GM21526 (cell line): ENCODE measurements at regions not wholly inside any gene's neighbourhood (a gene's known extent, or its start where the extent isn't known, plus 50 kb on each side); places are given as distances from the start of the nearest gene placed in this dataset.

ENCODE experiments used
- ATAC-seq: cut with Tn5 transposase; IDR thresholded peaks from one replicate; pipeline ENCODE4 v1.9.1; 2021; ENCODE audit warnings: moderate library complexity; ENCODE audit not compliant: unreplicated experiment, low FRiP score

DNA sequence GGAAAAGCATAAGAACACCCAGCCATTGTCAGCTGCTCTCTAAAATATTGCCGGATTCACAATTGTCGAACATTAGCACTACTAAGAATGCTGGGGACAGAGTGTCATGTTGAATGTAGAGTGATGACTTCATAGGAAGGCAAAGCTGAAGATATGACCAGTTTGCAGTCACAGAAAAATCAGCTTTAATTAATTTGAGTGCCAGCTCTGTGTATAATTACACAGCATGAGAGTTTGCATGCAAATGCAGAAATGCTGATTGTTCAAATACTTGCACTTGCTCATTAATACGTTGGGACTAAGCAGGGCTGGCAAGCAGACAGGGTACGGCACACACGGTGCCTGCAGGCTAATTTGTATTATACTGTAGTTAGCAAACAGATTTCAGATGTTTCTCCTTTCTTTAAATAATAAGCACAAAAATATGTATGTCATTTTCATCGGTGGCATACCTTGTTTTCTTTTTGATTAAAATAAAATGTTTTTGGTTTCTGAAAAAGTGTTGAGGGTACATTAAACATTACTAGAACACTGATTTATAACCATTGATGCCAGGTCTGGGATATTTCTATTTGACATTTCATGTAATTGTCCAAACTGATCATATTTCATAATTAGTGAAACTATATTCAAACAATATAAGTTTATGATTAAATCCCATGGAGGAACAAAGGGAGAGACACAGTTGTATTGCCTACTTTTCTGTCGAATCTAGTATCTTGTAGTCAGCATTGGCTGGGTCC, 99.8 kb upstream of the ADGRL2 start:
- no peak for ATAC-seq

DNA sequence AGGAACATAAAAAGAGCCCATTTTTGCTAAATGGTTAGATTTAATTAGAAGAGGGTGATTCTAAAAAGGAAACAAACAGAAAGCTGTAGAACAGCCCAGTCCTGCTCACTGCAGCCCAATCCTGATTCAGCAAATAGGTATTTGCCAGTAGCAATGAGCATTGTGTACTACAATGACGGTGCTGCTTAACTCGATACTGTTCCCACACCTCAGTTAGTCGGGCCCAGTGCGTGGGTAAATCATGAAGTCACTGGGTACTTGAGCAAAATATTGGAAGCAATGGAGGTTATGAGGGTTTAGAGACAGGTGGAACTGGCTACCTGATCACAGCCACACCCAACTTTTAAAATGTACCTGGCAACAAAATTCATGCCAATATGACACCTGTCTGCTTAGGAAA, 101.5 kb upstream of the ADGRL2 start:
- ATAC-seq, result no peak

DNA sequence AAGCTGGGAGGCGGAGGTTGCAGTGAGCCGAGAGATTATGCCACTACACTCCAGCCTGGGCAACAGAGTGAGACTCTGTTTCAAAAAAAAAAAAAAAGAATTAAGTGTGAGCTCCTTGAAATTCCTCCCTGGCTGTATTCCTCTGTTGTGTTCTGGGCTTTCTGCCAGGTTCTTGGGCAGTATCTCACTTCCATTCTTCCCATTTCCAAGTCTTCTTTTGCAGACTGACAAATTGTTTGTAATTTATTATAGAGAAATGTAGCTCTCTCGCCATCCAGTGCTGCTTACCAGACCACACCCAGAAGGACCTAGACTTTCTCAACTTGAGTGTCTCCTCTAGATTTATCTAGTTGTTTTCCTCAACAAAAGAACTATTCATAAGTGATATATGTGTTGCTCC, 105.0 kb upstream of the ADGRL2 start:
- no peak for ATAC-seq

DNA sequence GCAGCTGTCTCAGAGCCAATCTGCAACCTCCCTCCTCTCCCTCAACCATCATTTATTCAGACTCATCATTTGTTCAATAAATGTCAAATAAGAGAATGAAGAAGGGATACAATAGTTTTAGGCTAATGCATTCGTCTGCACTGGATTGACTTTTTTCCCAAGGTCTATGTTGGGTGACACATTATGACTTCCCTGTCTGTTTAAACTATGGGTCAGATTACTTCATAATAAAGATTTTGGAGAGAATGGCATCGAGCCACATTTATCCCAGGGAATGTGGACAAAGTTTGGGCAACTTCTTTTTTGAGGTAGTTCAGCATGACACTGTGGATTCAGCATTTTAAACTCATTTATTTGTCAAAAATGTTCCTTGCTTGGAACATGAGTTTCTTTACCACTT, 107.4 kb upstream of the ADGRL2 start:
- no peak for ATAC-seq

DNA sequence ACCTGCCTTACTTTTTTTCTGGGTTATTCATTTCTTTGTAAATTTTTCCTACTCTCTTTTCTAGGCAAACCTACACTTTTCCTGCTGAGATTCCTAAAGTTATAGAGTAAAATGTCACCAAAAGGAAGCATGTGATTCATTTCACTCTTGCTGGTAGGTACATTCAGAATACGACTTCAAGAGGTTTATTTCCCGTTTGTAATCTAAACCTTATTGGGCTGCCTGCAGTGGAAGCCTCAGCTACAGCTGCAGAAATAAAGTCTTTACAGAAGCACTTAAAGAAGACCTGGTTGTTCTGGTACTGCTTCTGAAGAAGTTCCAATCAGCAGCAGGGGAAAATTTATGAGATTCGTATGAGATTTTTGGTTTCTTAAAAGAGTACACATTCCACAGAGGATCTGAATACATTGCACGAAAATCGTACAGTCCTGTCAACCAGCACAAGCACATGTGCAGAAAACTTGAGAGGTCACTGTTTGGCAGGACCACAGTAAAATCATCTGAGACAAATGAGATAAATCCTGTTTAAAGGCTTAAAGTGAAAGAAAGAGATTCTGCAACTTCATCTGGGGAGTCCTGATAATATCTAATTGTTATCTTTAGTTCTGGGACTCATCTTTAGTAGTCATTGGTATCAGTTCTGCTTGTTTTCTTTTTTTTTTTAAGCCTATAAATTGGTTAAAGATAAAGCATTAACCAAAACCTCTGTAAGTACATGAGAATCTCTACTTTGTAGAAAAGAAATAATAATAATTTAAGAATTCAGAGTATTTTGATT, 109.9 kb upstream of the ADGRL2 start:
- no peak for ATAC-seq

DNA sequence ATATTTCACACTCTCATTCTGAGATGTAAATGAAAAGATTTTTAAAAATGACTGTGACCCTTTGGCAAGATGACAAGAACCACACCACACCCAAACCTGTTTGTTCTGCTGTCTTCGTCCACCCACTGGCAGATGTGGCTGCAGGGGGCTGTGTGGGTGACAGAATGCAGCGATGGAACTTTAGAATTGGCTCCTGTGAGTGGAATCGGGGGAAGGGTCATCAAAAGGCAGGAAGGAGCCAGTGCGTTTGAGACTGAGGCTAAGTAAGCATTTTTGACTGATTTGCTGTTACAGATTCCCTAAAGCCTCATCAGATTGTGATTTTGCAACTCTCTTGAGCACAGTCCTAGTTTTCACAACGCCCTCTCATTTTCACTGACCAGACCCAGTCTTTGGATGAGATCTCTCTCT, 111.2 kb upstream of the ADGRL2 start:
- ATAC-seq, result no peak

DNA sequence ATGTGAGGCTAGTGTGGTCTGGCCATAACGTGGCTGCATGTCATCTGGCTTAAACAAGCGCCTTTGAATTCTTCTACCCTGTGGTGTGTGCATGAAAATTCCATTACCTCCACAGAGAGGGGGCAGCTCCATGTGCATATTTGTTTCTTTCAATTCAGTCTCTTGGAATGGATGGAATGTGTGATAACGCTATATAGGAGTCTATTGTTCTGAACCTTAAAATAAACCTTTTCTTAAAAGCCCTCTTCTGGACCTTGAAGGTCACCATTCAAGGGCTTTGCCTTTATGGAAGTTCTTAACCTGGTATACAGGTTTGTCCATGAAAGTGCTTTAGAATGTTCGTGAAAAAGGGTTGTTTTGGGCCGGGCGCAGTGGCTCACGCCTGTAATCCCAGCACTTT, 118.2 kb upstream of the ADGRL2 start:
- no peak for ATAC-seq

DNA sequence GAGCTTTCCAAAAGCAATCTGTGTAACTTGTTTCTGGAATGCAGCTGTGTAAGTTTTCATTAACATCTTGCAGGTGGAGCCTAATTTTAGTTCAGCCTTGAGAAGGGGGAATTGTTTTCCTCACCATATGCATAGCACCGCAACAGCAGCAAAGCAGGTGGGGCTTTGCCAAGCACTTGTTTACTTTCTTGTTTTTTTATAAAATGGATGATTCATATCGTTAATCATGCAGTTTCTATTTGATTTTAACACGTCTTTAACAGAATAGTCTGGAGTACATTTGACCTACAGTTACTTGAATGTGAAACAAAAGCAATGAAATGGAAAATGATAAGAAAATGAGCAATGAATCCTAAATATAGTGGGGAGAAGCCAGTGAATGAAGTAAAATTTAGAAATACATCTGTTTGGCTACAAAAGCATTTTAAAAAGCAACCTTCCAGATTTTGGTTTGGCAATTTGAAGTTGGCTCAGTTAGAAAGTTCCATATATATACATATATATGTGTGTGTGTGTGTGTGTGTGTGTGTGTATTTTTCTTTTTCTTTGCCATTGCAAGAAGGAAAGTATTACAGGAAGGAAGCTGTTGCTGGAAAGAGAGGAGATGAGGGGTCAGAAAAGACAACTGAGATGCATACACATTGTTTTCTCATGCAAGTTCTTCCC, 119.0 kb upstream of the ADGRL2 start:
- ATAC-seq, result no peak

DNA sequence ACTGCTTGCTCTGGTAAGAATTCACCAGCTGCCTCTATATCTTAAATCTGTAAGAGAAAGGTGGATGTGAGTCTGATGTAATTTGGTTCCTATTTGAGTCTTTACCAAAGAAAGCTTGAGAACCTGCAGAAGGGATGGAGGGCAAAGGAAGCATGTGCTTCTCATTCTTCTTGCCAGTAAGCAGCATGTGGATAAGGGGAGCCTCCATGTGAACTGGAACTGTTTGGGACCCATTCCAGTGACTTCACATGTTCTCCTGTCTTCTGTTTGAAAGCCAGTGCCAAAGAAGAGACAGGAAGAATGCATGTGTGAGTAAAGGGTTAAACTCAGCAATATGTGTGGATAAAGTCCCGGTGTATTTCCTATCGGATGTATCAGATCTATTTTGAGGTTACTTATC, 119.6 kb upstream of the ADGRL2 start:
- no peak for ATAC-seq

DNA sequence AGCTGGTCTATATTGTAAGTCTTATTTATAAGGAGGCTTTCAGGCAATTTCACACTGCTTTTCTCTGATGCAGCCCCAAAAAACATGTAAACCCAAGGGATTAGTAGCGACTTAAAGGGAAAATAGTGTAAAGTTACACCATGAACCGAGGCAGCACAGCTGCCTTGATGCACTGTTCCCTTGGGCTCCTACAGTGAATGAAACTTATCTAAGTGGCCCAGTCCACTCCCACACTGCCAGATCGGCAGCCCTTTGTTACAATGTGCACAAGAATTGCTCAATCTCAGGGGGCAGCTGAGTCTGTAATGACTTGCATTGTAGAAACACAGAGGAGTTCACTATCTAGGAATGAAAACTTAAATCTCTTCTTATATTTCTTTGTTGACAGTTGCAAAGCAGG, 120.8 kb upstream of the ADGRL2 start:
- no peak for ATAC-seq

DNA sequence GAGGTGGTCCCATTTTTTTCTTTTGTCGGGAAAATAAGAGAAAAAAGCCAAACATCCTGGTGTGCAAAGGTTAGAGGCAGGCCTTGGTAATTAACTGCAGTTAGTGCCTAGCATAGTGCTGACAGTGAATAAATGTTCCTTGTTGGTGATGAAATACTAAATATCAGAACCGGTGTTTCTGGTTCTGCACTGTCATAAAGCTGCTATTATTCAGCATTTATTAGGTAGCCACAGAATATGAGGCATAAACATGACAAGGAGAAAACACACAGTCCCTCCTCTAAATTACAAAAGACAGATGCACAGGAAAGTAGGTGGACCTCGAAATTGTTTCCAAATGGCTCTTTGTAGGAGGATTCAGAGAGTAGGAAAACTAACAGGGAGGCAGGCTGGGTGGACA, 122.0 kb upstream of the ADGRL2 start:
- ATAC-seq, result no peak

DNA sequence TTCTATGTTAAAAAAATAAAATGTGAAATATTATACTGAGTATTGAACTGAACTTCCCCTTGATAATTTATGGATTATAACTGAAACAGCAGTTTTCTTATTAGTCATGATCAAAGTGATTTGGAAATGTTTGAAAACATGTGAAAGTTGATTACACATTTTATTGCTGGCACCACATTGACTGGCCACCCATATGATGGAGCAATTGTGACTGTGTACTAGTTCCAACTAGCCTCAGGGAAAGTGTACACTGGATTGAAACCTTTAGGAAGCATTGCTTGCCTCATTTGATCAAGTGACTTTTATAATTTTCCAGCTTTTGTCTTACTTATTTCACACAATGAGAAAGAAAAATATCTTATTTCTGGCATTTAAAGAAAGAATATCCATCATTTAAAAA, 128.0 kb upstream of the ADGRL2 start:
- ATAC-seq, result no peak

DNA sequence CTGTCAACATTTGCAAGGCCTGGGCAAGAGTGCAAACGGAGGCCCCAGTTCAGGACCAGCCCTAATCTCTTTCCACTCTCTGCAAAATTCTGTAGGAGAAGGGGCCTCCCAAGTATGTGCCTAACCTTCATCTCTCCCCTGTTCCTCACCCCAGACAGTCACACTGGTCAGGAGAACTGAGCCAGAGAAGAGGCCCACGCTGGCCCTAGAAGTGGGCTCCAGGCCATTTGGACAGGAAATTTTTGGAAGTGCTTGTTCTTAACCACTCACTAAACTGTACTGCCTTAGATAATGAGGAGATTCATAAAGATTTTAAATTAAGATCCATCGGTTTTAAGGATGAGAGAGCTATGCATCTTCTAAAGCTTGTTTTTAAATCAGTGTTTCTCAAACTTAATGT, 129.7 kb upstream of the ADGRL2 start:
- ATAC-seq, result no peak

DNA sequence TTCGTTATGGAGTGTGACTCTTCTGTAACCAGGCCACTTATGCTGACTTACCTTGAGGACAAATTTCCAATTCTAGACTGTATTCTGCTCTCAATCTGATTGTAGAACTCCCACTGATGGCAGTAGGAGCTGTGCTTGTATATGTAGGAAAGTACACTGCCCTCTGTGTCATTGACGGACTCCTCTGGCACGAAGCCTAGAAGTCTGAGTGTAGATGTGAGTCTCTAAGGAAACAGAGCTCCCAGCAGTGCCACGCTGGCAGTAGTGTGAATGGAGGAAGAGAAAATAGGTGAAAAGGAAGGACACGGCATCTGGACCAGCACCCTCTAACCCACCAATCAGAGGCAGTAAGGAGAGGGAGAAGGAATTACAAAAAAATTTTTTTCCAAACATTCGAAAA, 130.4 kb upstream of the ADGRL2 start:
- ATAC-seq, result no peak

DNA sequence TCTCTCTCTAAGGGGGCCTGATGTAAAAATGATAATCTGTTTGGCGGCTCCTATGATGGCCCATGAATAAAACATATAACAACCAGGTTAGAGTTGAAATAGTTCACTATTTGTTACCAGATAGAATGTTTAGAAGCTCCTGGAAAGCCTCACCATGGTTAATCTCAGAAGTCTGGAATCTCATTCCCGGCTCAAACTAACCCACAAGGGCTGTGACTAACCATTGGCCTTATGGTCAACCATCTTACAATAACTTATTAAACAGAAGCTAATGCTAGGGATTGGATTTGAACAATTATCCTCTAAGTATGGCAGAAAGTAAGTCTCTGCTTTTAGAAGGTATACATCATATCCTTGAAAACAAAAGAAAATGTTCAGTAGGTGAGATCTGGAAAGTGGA, 134.1 kb upstream of the ADGRL2 start:
- no peak for ATAC-seq

DNA sequence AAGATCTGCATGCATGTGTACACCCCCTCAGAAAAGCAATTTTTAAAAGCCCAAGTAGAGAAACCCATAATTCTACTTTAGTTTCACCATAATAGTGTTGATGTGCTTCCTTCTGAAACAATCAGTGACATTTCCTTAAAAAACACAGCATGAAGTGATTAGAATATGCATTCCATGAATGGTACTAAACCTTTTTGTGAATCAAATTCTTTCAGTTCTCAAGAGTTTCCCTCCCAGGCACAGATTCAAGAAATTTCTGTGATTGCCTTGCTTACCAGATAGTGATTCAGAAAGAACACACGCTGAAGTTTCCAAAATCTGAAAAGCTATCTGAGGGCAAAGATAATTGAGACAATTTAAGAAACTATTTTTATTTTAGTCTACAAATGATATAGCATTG, 136.4 kb upstream of the ADGRL2 start:
- ATAC-seq, result no peak

DNA sequence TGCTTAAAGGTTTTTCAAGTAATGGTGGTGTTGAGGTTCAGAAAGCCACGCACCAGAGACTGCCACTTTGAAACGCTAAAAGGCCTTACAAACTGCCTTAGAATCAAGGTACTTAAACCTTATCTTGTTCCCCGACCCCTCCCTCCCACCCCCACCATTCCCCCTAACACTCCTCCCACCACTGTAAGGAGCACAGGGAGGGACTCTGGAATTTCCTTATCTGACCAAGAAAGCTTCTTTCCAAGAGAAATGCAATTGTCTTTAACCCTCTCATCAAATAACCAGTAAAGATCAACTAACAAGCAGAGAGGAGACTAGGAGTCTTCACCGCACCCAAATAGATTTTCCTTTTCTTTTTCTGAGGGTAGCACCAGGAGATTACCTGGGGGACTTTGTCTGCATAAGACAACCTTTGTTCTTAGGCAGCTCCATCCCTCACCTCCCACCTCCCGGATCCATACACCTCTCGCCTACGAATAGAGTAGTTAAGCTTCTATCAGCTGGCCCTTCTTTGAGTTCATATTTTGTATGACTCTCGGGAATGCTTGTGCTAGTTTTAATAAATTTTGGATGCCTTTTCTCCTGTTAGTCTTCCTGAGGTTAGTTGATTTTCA, 137.7 kb upstream of the ADGRL2 start:
- ATAC-seq, result no peak

DNA sequence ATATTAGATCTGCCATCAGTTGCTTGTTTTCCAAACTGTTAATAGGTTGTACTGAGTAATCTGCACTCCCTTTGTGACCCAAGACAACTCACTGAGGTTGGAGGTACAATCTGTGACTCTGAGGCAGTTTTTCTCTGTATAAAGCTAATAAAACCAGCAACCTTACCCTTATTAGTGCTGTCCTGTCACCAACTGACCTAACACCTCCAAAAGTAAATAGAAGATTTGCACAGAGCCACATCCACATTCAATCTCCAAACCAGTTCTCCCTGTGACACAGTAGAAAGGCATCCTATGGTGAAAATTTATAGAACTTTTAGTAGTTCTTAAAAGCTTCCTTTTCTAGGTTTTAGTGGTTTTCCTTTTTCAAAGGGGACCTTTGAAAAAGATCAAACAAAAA, 140.4 kb upstream of the ADGRL2 start:
- ATAC-seq, result no peak

DNA sequence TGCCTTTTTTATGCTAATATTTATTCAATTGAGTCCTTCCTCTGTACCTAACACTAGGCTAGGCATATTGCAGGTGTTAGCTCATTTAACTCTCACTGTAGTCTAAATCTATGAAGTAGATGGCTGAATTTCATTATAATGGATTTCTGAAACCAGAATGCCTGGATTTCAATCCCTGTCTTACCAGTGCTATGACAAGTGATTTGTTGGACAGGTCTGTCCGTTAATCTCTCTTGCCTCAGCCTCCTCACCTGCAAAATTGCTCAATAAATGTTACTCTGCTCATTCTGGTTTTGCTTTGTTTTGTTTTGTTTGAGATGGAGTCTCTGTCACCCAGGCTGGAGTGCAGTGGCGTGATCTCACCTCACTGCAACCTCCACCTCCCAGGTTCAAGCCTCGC, 146.1 kb upstream of the ADGRL2 start:
- no peak for ATAC-seq

DNA sequence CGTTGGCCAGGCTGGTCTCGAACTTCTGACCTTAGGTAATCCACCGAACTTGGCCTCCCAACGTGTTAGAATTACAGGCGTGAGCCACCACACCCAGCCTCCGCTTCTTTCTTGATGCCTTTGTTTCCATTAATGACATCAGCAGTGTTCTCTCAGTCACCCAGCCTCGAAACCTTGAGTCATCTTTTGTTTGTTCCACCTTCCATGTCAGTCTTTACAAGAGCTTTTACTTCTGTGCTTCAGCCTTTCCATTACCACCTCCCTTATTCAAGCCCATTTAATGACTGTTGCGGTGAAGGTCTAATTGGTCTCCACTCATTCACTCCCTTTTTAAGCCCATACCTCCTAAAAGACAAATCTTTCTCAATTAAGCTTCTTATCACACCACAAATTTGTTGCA, 146.6 kb upstream of the ADGRL2 start:
- ATAC-seq, result no peak

DNA sequence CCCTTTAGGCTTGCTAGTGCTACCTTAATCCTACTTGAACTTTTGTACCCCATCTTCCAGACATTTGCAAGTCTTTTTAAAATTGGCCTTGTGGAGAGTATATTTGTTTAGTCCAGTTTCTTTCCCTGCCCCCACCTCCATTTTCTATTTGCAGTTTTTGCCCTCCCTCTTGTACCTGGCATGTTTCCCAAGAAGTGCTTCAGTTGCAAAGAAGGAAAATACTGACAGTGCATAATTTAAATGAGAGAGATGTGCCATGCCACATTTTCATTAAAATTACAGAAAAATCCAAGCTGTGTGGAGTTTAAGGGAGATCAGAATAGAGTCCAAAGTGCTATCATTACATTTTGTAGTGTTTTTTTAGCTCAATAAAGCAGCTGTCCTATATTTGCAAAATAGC, 150.0 kb upstream of the ADGRL2 start:
- ATAC-seq, result no peak
